Stimulated activated CD4-positive, alpha-beta T cell treated with anti-CD3 and anti-CD28 coated beads, Interleukin-2, amount 100 ng/mL, for 24 hours (primary cell): ENCODE measurements at regions not wholly inside any gene's neighbourhood (a gene's known extent, or its start where the extent isn't known, plus 50 kb on each side); places are given as distances from the start of the nearest gene placed in this dataset.
A peak's percentile ranks its signal among the peaks of the same experiment; 100 is the strongest.

Source experiments
- DNase-seq, 2 donors: peaks; one replicate each; pipeline ENCODE4 v3.0.0-alpha.2; 2020

DNA sequence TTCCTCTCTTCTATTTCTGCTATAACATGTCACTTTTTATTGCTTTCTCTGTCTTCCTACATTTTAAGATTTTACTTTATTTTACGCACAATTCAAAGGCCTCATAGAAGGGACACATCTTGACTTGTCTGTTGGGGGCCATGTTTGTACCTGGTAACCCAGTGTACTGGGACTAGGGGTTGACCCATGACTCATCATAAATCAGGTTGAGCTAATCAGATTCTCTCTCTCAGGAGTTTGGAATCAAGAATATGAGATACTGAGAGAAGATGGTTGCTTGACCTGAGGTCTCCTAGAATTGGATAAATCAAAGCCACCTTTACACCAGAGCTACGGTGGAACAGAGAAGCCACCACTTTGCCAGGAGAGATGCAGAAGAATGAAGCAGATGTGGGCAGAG is 153.0 kb downstream of the UXS1 start:
- no peak for DNase-seq

DNA sequence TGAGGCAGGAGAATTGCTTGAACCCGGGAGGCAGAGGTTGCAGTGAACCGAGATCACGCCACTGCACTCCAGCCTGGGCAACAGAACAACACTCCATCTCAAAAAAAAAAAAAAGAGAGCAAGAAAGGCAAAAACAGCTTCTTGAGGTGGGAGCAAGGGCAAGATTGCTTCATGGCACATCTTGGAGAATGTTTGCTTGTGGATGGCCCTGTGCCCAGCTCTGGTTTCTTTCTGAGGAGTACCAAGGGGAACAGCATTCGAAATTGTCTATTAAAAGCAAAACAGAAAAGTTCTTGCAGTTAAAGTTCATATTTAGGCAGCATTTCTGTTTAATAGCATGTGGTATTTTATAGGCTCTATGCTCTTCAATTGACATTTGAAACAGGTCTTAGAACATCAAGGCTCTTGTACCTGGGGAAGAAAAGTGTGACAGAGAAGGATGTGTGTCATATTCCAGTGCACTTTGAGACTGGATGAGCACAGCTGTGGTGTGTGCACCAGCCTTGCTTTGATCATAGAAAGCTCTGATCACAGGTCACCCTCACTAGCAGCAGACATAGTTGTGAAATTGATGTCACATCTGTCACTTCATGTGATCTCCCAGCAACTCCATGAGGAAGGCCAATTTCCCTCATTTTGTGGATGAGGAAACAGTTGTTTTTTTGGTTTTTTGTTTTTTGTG is 154.3 kb downstream of the UXS1 start:
- no peak for DNase-seq

DNA sequence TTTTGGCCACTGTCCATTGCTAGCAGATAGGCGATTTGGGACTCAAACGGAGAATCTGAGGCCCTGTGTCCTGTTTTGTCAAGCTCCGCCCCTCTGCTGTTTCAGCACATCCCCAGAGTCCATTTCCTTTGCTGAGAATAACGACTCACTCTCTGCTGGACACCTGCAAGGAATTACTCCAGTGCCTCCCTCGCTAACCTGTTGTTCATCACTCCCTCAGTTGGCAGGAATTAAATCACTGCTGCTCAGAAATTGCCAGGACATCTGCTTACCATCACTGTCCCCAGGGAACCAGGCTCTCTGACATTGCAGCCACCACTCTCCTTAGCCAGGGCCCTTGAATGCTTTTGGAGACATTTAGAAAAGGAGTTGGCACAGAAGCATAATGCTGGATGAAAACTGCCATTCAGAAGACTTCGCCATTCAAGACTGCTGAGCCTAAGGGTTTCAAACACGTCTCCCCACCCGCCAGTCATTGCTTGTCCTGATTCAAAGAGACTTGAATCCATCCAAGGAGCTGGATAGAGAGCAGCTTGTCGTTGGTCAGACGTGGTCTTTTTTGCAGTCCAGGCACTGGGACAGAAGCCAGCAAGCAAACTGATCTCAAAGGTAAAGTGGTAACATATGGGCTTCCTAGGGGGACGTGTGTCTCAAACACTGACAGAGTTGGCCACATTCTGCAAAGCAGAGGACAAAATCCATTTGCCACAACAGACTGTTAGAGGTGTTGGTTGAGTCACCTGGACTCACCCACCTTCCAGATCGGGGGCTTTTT is 155.3 kb downstream of the UXS1 start:
- DNase-seq: no peak

DNA sequence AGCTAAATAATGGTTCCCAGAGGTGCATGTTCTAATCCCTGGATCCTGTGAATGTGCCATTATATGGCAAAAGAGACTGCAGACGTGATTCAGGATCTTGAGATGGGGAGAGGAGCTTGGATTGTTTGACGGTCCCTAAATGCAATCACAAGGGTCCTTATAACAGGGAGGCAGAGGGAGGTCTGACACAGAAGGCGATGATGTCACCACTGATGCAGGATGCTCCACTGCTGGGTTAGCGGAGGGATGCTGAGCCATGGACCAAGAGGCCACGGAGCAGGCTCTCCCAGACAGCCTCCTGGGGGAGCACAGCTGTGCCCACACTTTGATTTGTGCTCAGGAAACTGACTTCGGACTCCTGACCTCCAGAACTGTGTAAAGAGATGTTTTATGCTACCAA is 156.2 kb downstream of the UXS1 start:
- DNase-seq: no peak

DNA sequence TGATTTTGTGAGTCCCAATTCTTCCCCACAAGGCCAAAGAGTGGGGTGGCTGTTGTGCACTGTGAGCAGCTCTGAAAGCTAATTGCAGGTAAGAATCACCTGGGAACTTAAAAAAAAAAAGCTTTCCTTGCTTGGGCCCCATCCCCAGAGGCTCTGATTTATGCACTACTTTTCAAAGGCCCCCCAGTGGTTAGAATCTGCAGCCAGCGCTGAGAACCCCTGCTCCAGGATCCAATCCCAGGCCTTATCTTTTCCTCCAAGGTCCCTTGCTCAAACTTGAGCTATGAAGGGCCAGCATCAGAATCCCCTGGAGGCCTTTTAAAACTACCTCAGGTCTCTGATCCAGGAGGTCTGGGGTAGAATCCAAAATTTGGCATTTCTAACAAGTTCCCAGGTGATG is 156.8 kb downstream of the UXS1 start:
- DNase-seq: no peak

DNA sequence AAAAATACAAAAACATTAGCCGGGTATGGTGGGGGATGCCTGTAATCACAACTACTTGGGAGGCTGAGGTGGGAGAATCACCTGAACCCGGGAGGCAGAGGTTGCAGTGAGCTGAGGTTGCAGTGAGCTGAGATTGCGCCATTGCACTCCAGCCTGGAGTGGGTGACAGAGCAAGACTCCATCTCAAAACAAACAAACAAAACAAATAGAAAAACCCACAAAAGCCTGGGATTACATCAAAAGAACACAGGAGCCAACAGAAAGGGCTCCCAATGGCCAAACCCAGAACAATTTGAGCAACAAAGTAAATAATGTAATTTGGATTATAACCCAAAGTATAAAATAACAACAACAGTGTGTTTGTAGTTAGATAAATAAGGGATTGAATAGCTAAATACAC is 159.8 kb downstream of the UXS1 start:
- DNase-seq: no peak

DNA sequence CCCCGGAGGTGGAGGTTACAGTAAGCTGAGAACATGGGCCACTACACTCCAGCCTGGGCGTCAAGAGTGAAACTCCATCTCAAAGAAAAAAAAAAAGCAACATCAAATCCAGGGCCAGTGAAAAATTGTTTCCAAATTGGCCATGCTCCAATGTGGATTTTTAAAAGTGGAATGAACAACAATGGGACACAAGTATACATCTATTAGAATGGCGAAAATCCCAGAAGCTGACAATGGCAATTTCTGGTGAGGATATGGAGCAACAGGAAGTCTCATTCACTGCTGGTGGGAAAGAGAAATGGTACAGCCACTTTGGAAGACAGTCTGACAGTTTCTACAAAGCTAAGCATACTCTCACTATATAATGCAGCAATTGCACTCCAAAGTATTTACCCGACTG is 161.4 kb downstream of the UXS1 start:
- DNase-seq: no peak

DNA sequence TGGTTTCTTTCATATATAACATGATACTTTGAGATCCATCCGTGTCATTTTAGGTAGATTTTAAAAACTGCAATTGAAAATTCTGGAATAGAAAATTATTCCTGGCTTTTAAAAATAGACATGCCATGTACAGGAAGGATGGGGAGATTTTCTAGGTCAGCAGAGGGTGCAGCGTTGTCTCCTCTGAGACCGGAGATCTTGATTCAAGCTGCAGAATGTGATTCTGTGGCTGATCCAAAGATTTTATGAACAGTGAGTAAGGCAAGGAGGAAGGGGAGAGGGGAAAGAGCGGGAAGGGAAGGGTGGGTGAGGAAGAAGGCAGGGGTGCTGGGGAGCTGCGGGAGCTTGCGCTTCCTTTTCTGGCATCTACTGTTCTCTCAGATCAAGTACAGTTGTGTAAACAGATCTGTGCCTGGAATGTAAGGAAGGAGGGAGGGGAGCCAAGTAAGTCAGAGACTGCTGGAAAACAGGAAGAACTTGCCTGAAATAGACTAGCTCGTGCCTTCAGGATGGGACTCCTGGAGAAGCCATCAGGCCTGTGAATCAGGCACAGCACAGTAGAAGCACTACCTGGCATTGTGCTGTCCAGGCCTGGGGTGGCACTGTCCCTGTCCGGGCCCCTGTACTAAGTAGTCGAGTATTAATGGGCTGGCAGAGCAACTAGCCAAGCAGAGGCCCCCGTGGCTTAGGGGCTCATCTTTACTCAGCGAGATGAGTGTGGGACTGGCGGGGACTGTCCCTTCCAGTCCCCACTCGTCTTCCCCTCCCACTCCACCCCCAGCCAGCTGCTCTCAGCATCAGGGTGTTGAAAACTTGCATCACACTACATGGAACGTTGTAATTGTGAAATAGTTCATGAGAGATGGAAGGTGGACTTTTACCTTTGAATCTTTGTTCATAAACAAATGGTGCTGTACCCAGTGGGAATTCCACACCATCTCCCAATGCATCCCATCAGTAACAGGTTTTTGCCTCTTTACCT is 163.5 kb downstream of the UXS1 start:
- peak; percentile 48 to 64 for DNase-seq

DNA sequence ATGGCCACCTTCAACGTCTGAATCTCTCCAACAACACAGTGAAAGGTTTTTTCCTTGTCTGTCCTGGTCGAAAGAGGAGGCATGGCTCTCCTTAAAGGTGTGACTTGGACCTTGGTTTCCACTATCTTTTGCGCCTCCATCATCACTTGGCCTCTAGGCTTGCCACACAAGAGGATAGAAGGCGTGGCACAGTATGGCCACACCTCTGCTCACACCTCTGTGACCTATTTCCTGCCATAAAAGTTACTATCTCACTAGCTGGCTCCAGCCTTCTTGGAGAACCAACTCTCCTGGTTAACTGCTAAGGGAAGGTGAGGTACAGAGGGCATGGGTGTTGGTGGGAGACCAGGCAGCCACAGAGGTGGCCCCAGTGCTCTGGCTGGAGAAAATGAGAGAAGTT is 165.9 kb downstream of the UXS1 start:
- DNase-seq: no peak

DNA sequence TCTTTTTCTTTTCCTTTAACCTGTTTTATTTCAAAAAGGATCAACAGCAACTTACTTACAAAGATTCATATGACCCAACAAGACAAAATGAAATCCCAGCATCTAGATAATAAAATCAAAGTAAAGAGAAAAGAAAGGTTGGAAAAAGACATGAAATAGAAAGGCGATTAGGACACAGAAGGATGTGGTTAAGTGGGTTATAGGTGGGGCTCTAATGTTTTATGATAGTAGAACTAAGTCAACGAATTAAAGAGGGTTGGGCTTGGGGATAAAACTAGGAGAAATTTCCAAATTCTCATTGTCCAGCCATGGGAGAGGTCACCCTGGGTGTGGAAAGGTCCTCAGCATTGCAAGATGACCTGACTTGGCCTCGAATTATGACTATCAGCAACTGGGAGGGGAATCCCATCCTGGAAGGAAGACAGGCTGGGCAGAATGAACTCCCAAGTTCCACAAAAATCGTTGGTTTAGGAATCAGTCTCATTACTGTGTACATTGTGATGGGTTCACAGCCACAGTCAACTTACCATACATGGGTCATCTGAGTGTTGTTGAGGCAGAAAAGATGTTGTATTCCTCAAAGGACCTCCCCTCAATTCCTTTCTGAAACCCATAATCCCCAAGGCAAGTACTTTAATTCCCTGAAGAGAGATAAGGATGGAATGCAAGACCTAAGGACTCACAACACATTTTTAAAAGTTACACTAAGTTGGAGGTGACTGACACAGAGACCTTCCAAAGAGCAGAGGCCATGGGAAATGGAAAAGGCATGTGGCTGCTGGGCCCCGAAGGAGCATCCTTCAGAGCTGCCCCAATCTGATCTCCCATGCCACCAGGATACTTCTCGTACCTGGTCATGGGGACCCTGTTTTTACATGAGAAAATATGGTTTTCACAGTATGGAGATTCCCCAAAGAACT is 167.6 kb downstream of the UXS1 start:
- no peak for DNase-seq

DNA sequence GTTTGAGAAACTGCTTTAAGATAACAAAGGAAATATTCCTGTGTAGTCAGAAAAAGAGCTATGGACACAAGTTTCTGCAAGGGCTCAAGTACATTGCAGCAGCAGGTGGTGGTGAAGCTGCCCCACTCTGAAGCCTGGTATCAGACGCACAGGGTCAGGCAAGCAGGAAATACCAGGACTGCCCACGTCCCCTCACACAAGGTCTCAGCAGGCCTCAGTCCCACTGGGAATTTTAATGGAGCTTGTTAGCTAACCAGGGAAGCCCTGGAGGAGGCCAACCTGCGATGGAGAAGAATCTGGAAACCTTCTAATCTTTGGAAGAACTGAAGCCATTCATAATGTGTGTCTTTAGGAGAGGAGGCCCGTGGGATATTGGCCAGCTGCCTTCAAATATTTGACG is 168.3 kb downstream of the UXS1 start:
- DNase-seq: no peak

DNA sequence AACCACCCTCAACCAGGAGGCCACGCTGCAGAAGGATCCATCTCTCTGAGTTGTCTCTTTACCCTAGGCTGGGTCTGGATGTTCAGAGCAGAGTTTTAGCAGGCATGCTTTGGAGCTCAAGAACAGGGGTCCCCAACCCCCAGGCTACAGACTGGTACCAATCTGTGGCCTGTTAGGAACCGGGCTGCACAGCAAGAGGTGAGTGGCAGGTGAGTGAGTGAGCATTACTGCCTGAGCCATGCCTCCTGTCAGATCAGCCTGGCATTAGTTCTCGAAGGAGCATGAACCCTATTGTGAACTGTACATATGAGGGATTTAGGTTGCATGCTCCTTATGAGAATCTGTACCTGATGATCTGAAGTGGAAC is 172.5 kb downstream of the UXS1 start:
- DNase-seq: no peak

DNA sequence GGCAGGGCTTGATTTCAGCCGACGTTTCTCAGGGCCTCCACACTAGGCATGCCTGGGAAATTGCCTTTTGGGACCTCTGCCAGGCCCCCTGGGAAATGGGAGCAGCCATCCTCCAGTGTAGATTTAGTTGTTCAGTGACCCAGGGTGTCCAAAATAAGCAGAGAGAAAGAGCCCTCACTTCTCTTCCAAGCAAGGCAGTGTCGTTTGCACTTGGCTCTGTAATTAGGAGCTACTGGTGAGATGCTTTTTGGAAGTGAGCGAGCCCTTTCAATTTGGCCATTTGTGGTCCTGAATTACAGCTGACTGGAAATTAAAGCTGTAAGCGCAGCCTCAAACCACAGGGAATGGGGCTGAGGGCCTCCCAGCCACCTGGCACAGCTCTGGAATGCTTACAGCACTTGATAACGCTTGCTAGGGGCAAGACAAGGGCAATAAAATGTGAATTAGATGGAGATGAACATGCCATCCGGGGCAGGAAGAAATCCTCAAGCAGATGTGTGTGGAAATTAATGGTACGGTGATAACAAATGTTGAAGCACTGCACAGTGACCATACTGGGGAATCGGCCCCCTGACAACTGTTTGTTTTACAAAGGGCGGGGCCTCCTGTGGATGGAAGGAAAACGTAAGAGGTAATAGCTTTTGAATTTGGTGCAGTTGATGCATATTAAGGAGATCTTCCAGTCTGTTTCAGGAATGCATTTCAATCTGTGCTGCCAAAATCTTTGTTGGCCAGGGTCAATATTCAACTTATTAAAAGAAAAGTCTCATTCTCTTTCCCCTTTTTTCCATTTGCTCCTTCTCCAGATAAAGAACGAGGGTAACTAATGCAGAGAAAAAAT is 173.1 kb downstream of the UXS1 start:
- no peak for DNase-seq

DNA sequence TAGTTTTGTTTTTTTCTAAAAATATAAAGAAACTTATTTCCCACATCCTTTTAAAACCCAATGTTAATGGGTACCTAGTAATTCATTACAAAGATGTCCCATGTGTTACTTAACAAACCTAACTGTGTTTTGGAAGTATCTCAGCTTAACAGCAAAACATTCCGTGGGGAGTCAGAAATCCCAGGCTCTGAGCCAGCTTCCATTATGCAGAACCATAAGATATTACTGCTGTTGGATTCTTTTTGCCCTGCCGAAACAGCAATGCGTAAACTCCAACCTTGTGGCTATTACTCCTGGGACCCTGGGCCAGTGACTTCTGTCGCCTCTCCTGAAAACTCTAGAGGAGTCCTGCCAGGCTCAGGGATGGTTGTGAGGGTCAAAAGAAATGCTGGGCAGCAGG is 174.1 kb downstream of the UXS1 start:
- DNase-seq: no peak

DNA sequence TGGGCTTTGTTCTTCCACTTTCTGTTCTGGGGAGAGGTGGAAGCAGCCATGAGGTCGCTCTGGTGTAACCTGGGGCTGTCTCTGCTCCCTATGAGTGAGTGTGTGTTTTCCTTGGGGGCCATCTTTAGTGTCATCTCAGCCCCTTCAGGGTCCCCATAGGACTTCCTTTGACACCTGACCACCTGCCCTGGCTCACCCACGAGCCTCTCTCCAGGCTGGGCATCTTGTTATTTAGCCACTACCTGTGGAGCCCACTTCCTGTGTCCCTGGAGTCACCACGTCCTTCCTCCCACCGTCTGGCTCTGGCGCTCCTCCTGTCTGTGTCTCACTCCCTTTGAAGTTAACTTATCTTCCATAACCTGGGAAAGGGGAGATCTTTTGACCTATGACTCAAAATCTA is 176.0 kb downstream of the UXS1 start:
- DNase-seq: no peak

DNA sequence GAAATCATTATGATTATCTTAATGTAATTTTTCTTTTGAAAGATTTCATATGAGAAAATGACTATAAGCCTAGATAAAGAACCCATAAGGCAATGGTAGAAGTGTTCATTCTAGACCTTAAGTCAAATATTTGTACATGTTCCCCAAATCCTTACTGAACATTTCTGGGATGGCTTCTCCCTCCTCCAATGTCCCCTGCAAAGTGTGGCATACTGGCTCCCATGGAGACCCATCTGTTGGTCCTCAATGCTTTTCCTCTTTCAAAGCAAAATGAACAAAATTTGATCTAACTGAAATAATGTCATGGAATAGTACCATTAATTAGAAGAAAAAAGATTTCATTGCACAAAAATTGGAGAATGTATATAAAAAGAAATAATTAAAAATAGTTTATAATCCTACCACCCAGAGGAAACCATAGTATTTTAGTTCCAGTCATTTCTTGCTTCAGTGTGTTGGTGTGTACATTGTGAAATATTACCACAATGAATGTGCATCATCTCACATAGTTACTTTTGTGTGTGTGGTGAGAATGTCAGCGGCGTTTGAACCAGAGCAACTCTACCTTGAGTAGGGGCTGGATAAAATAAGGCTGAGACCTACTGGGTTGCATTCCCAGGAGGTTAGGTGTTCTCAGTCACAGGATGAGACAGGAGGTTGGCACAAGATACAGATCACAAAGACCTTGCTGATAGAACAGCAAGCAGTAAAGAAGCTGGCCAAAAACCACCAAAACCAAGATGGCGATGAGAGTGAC is 181.3 kb downstream of the UXS1 start:
- no peak for DNase-seq

DNA sequence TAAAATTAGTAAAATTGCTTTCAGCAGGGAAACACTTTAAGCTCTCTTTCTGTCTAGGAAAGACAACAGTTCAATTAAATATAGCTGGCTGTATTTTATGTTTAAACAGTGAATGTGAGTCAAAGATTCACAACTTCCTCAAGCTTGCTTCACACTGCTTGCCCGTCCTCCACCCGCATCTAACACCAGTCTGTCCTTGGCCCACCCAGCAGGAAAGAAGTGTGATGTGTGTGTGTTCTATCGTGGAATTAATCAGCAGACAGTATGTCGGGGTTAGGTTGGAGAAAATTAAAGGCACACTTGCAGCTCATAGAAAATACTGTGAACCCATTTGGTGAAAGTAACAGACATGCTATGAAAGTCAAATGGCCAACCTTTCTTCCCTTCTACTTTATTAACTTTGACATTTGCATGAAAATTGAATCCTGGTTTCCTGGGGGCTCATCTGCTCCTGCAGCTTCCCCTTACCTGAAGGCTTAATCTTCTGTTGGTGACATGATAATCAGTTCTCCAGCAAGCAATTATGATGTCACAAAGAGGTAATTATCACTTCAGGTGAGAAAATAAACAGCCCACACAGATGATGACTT is 182.0 kb downstream of the UXS1 start:
- DNase-seq: no peak

DNA sequence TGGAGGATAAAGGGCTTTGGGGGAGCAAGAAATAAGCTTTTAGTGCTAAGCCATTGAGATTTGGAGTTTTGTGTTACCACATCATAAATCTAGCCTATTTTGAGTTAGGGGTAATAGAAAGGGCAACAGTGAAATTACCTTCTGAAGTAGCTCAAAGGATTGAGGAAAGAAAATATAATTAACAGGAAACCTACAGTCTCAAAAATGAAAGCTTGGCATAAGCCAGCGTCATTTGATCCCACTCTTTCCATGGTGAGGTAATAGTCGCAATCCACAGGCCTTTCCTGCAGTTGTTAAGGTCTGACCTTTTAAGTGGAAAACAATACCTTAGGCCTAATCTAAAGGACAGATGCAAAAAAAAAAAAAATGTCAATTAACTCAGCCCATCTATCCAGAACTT is 182.7 kb downstream of the UXS1 start:
- no peak for DNase-seq

DNA sequence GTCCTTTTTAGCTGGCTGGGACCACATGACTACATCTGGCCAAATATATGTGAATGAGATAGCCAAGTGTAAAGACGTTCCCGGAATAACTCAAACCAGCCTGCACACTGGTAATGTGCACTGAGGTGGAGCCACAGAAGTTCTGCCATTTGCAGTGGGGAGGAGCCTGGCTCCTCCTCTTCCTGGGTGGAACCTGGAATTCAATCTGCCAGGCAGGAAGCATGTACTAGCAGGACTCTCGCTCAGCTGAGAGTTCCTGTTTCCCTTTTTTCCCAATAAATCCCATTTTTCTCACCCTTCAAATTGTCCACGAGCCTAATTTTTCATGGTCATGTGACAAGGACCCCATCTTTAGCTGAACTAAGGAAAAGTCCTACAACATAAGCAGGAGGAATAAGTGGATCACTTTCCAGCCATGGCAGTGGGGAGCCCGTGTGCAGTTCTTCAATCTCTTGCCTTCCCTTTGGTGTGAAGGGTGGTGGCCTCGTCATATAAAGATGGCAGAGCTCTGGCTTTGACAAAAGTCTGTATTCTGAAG is 183.2 kb downstream of the UXS1 start:
- no peak for DNase-seq

DNA sequence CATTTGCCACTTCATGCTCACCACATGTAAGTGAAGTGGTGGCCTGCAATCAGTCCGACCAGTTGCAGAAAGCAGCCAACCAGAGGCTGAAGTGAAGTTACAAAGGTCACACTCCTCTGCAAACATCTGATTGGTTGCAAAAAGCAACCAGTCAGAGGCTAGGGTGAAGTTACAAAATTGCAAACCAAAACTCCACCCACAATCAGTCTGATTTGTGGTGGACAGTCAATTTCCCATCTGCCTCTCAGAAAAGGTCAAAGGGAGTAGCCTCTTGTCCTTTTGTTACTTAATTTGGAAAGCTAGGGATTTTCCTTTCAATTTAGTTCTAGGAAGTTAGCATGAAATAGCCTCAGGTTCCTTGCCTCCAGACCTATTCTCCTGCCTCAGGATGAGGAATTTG is 185.0 kb downstream of the UXS1 start:
- DNase-seq: no peak
